Fibroblast of pulmonary artery (primary cell): ENCODE measurements at regions not wholly inside any gene's neighbourhood (a gene's known extent, or its start where the extent isn't known, plus 50 kb on each side); places are given as distances from the start of the nearest gene placed in this dataset.

Experiments used
- DNase-seq: peaks from one replicate; pipeline ENCODE4 v3.0.0-alpha.2; 2010; ENCODE audit warnings: low read depth
- H3K4me3 ChIP-seq: replicated peaks from 2 replicates; pipeline ENCODE4 v1.5.1; 2011; ENCODE audit warnings: low read depth, mild to moderate bottlenecking, control low read depth, low read length, moderate library complexity
- TF ChIP-seq, protein P1 (sequence below): IDR thresholded peaks from 2 replicates; pipeline ENCODE4 v1.5.1; 2011; ENCODE audit warnings: mild to moderate bottlenecking, control low read depth, low read length, inconsistent platforms; ENCODE audit errors: missing control alignments

DNA sequence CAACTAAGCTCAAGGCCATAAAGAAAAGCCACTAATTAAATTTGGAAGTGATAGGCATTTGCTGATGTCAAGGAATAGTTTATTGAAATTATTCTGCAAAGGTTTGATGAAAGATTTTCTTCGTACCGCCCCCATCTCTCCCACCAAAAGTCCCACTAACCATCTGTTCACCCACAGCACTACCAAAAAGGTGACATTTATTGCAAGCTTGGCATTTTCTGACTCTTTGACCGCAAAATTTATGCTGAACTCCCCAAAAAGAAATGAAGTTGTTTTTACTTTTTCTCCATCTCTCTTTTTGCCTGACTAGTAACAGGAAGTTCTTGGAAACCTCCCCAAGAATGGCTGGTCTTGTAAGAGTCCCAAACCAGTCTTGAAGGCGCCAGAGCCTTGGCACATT is 384.9 kb upstream of the SOX9 start:
- no peak for DNase-seq
- TF ChIP-seq, protein P1, sequence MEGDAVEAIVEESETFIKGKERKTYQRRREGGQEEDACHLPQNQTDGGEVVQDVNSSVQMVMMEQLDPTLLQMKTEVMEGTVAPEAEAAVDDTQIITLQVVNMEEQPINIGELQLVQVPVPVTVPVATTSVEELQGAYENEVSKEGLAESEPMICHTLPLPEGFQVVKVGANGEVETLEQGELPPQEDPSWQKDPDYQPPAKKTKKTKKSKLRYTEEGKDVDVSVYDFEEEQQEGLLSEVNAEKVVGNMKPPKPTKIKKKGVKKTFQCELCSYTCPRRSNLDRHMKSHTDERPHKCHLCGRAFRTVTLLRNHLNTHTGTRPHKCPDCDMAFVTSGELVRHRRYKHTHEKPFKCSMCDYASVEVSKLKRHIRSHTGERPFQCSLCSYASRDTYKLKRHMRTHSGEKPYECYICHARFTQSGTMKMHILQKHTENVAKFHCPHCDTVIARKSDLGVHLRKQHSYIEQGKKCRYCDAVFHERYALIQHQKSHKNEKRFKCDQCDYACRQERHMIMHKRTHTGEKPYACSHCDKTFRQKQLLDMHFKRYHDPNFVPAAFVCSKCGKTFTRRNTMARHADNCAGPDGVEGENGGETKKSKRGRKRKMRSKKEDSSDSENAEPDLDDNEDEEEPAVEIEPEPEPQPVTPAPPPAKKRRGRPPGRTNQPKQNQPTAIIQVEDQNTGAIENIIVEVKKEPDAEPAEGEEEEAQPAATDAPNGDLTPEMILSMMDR, result no peak
- no peak overlapping the region for H3K4me3 ChIP-seq

DNA sequence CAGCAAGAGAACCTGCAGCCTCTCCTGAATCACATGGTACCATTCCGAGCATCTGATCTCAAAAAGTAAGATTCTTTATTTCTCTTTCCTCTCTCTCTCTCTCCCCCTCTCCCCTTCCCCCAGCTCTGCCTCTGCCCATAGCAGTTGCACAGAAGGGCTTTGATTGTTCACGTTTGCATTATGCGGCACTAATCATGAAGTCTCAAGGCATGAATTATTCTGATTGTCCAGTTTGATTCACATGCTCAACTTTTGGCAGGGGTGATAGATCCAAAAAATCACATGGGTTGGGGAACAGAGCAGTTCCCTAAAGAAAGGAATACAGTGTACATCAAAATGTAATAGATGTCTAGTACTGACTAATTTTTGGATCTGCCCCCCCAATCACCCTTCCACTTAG is 380.0 kb upstream of the SOX9 start:
- TF ChIP-seq, protein P1, result no peak
- DNase-seq, result no peak
- H3K4me3 ChIP-seq, result no peak overlapping the region

DNA sequence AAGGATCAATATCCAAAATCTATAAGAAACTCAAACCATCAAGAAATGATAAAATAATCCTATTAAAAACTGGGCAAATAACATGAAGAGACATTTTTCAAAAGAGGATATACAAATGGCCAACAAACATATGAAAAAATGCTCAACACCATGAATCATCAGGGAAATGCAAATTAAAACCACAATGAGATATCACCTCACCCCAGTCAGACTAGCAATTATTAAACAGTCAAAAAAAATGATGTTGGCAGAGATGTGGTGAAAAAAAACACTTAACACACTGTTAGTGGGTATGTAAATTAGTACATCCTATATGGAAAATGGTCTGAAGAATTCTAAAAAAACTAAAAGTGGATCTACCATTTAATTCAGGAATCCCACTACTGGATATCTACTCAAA is 379.0 kb upstream of the SOX9 start:
- no peak overlapping the region for H3K4me3 ChIP-seq
- no peak for DNase-seq
- TF ChIP-seq, protein P1, result no peak

DNA sequence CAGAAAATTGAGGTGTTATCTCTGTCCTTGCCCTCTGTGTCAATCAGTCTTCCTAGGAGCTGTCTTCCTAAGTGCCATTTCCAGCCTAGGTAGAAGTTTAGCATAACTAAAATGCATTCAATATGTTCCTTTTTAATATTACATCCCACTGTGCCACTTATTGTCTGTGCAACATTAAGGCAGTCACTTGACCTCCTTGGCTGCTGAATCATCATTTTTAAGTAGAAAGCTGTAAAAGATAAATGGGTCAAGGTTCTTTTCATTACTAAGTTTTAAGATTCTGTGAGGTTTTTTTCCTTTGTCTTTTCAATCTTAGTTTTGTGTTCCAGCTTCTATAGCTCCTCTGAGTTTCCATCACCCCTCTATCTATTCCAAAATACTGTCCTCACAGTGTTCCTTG is 371.9 kb upstream of the SOX9 start:
- H3K4me3 ChIP-seq, result no peak overlapping the region
- no peak for DNase-seq
- TF ChIP-seq, protein P1, result no peak

DNA sequence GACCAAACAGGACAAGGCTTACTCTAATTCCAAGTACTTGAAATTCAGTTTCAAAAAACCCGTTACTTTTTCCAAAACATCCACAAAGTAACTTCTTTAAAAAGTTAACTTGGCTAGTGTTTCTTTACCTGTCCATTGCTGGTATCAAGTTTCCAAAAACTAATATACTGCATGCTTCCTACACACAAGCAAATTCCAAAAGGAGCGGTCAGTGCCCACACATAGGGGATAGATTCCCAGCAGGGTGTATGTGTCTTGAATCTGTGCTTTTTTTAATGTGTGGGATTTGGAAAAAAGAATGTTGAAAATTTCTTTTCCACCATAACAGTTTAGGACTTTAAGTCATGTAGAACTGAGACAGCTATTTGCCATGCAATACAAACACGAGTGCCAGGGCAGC is 367.8 kb upstream of the SOX9 start:
- H3K4me3 ChIP-seq, result no peak overlapping the region
- no peak for DNase-seq
- TF ChIP-seq, protein P1, result no peak

DNA sequence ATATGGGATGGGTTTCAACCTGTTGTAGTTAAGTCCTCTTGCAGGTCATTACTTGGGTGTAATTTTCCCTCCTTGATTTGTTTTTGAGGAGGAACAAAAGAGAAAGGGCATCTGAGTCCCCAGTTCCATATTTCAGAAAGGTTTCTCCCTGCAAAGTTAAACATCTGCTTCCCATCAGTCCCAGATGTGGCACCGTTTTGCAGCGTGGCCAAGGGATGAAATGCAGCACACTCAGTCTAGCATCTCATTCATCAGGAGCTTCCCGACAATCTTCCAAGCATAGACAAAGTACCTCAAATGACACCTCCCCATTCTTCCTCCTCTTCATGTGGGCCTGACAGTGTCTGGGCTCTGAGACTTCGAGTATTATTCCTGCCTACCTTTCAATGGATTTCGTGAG is 363.7 kb upstream of the SOX9 start:
- H3K4me3 ChIP-seq, result no peak overlapping the region
- TF ChIP-seq, protein P1, result no peak
- DNase-seq, result no peak

DNA sequence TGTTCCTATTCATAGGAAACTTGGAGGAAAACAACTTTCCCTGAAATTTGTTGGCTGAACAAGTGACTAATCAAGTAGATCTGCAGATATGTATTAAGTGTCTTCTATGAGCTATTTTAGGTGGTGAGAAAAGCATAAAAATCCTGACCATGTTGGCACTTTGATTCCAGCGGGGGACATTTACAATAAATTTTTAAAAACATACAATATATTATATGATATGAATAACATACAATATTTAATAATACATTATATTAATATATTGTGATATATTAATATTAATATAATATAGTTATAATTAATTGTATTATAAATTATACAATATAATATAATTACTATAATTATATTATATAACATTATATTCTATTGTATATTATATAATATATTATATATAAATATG is 362.9 kb upstream of the SOX9 start:
- no peak overlapping the region for H3K4me3 ChIP-seq
- TF ChIP-seq, protein P1, result no peak
- no peak for DNase-seq
